ENCODE measurements at regions not wholly inside any gene's neighbourhood (a gene's known extent, or its start where the extent isn't known, plus 50 kb on each side); places are given as distances from the start of the nearest gene placed in this dataset.

DNA sequence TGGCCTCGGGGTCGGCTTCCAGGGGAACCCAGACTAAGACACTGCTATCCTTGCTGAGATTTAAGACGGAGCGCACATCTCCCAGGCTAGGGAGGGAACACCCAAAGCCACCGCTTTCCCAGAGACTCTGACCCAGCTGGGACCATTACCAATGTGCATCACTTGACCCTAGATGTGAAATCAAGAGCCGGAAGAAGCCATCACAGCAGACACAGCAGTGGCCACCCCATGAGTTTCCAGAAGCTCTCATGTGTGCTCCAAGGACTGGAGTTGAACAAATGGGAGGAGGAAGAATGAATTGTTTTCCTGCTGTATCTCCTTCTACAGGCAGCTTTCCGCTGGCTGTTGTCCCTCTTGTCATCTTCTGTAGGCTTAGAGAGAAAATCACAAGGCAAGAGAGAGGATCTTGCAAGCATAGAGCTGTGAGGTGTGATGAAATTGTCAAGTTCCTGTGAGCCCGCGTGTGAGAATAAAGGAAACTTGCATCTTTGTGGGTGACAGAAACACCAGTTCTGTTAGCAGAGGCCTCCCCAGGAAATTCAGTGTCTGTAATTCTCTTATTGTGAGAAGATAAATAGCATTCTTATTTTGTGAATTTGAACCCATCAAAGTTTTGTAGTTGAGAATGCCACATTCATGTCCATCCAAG lies 711.8 kb downstream of the UQCRFS1 start:
- no peak for TF ChIP-seq CTCF (IDR thresholded peaks at IDR 0.05)
- TF ChIP-seq POLR2A (IDR thresholded peaks at IDR 0.05) = no peak
- no peak for TF ChIP-seq POLR2AphosphoS5 (IDR thresholded peaks at IDR 0.05)
